ENCODE measurements at regions not wholly inside any gene's neighbourhood (a gene's known extent, or its start where the extent isn't known, plus 50 kb on each side); places are given as distances from the start of the nearest gene placed in this dataset.

GRCh38 chr13:106688940-106689339 is 121.0 kb upstream of the ARGLU1 start:
- H3K27me3 ChIP-seq (replicated peaks; ENCODE audit: insufficient read depth), result no peaks in the 10 kb centered on the region
- DNase-seq (ENCODE audit: low spot score) (no peak), ATAC-seq (ENCODE audit: insufficient number of reproducible peaks, low FRiP score, low read depth) (no peak)
- H3K4me1 ChIP-seq (ENCODE audit: control insufficient read depth in 1 of 2, low read depth in 2 of 2), result no peaks in the 10 kb centered on the region
- no peak for TF ChIP-seq CTCF (IDR thresholded peaks at IDR 0.05)
- no peak overlapping the region for H3K27ac ChIP-seq
- H3K36me3 ChIP-seq, result no peaks in the 10 kb centered on the region
- H3K9me3 ChIP-seq, result no peaks in the 10 kb centered on the region
- H3K4me3 ChIP-seq, result no peak overlapping the region

GRCh38 chr13:106686163-106686562 is 118.2 kb upstream of the ARGLU1 start:
- no peak for DNase-seq (ENCODE audit: low spot score)
- TF ChIP-seq CTCF (IDR thresholded peaks at IDR 0.05), result no peak
- Histone ChIP-seq H3K4me3 (no peak overlapping the region), H3K27ac (no peak overlapping the region), H3K36me3 (no peaks in the 10 kb centered on the region), H3K9me3 (no peaks in the 10 kb centered on the region), H3K4me1 (ENCODE audit: control insufficient read depth in 1 of 2, low read depth in 2 of 2) (no peaks in the 10 kb centered on the region), H3K27me3 (replicated peaks; ENCODE audit: insufficient read depth) (no peaks in the 10 kb centered on the region)
- no peak for ATAC-seq (ENCODE audit: insufficient number of reproducible peaks, low FRiP score, low read depth)

GRCh38 chr13:106685143-106685542 is 117.2 kb upstream of the ARGLU1 start:
- DNase-seq (ENCODE audit: low spot score) (no peak), ATAC-seq (ENCODE audit: insufficient number of reproducible peaks, low FRiP score, low read depth) (no peak)
- Histone ChIP-seq H3K36me3 (no peaks in the 10 kb centered on the region), H3K27ac (no peak overlapping the region), H3K9me3 (no peaks in the 10 kb centered on the region), H3K27me3 (replicated peaks; ENCODE audit: insufficient read depth) (no peaks in the 10 kb centered on the region), H3K4me3 (no peak overlapping the region), H3K4me1 (ENCODE audit: control insufficient read depth in 1 of 2, low read depth in 2 of 2) (no peaks in the 10 kb centered on the region)
- no peak for TF ChIP-seq CTCF (IDR thresholded peaks at IDR 0.05)

GRCh38 chr13:106683918-106684317 is 116.0 kb upstream of the ARGLU1 start:
- no peak for TF ChIP-seq CTCF (IDR thresholded peaks at IDR 0.05)
- H3K9me3 ChIP-seq, result no peaks in the 10 kb centered on the region
- H3K4me1 ChIP-seq (ENCODE audit: control insufficient read depth in 1 of 2, low read depth in 2 of 2), result no peaks in the 10 kb centered on the region
- ATAC-seq (ENCODE audit: insufficient number of reproducible peaks, low FRiP score, low read depth), result no peak
- H3K36me3 ChIP-seq, result no peaks in the 10 kb centered on the region
- no peak overlapping the region for H3K4me3 ChIP-seq
- H3K27me3 ChIP-seq (replicated peaks; ENCODE audit: insufficient read depth), result no peaks in the 10 kb centered on the region
- no peak overlapping the region for H3K27ac ChIP-seq
- no peak for DNase-seq (ENCODE audit: low spot score)

GRCh38 chr13:106683179-106683578 is 115.2 kb upstream of the ARGLU1 start:
- no peak for ATAC-seq (ENCODE audit: insufficient number of reproducible peaks, low FRiP score, low read depth)
- no peaks in the 10 kb centered on the region for H3K36me3 ChIP-seq
- no peak overlapping the region for H3K4me3 ChIP-seq
- no peaks in the 10 kb centered on the region for H3K27me3 ChIP-seq (replicated peaks; ENCODE audit: insufficient read depth)
- no peaks in the 10 kb centered on the region for H3K9me3 ChIP-seq
- H3K4me1 ChIP-seq (ENCODE audit: control insufficient read depth in 1 of 2, low read depth in 2 of 2), result no peaks in the 10 kb centered on the region
- DNase-seq (ENCODE audit: low spot score), result no peak
- TF ChIP-seq CTCF (IDR thresholded peaks at IDR 0.05), result no peak
- no peak overlapping the region for H3K27ac ChIP-seq
